Retinal pigment epithelial cell (primary cell): ENCODE measurements at regions not wholly inside any gene's neighbourhood (a gene's known extent, or its start where the extent isn't known, plus 50 kb on each side); places are given as distances from the start of the nearest gene placed in this dataset.

Experiments used
- DNase-seq: peaks from one replicate; pipeline ENCODE4 v3.0.0-alpha.2; 2010; ENCODE audit warnings: low read depth
- H3K4me3 ChIP-seq: 2 replicates; pipeline ENCODE4 v1.5.1; 2011; ENCODE audit warnings: mild to moderate bottlenecking, low read length, control low read depth, moderate library complexity
- CTCF ChIP-seq: conservative IDR thresholded peaks from 2 replicates; pipeline ENCODE4 v1.5.1; 2011; ENCODE audit warnings: low read depth, low read length, control low read depth, inconsistent platforms

- no peak overlapping the region for H3K4me3 ChIP-seq
- peak; percentile 34 for TF ChIP-seq CTCF
- no peak for DNase-seq
Measured at GRCh38 chr5:4941957-4942830, 197.9 kb upstream of the ADAMTS16 start.

GRCh38 chr5:4942831-4943178 lies 197.3 kb upstream of the ADAMTS16 start:
- no peak for DNase-seq
- no peak for TF ChIP-seq CTCF
- no peak overlapping the region for H3K4me3 ChIP-seq

DNA sequence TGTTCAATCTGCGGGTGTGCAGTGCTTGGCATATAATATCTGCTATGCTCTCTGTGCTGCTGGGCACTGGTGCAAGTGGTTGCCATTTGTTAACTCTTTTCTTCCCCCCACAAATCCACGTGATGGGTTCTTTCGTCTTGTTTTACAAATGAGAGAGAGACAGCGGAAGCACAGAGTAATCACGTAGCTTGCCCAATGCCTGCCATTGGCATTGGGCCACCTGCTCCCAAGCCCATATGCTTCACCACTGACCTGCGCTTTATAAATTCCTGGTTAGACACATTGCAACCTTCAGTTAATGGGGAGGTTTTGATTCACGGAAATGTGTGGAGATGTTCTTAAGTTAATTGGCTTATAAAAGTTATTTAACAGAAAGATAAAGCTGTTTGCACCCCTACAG lies 194.8 kb upstream of the ADAMTS16 start:
- TF ChIP-seq CTCF: no peak
- DNase-seq: no peak
- no peak overlapping the region for H3K4me3 ChIP-seq

DNA sequence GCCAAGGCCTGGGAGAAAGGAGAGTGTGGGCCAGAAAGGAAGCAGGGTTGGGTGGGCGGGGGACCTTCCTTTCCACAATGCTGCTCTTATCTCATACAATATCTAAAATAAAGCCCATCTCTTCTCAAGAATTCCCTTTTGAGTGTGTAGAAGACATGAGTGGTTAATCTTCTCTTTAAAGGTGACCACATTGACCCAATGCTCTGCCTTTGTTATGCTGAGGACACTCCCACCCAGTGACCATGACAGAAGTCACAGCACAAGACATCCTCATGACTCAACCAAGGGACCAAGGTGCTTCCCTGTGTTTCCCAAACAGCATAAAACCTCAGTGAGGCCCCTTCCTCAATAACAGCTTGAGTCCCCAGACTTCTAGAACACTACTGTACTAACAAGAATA lies 193.0 kb upstream of the ADAMTS16 start:
- TF ChIP-seq CTCF: no peak
- no peak overlapping the region for H3K4me3 ChIP-seq
- DNase-seq: no peak

GRCh38 chr5:4947893-4948536 lies 192.1 kb upstream of the ADAMTS16 start:
- DNase-seq: no peak
- no peak overlapping the region for H3K4me3 ChIP-seq
- no peak for TF ChIP-seq CTCF

DNA sequence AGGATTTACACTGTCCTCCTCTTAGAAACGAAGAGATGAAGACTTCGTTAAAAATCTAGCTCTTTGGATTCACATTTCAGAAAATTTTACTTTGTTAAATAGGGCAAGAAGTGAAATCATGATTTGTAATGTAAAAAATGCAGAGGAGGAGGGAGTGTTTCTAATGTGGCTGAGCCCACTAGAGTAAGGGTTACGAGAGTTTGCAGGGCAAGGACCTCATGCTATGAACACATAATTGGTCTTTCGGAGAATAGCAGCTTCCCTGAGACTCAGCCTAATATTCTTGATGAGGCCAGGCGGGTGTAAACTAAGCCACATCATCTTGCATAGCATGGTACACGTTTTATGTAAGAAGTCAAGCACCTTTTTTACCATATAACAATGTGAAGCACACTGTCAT lies 191.0 kb upstream of the ADAMTS16 start:
- no peak for TF ChIP-seq CTCF
- DNase-seq: no peak
- no peak overlapping the region for H3K4me3 ChIP-seq

DNA sequence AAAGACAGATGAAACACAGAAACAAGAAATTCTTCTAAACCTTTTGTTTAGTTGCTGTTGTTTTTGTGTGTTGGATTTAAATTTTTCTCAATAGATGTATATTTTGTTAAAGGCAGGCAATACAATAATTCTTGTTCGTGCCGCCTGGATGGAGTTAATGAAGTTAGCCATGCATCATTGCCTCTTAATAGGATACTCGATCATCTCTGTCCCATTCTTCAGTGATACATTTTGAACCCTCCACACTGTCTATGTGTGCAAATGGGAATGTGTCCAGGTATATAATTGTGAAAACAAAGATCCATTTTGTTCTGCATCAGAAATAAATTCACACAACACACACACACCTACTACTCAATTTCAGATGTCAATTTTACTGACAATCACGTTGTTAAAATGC lies 186.6 kb upstream of the ADAMTS16 start:
- no peak for TF ChIP-seq CTCF
- DNase-seq: no peak
- H3K4me3 ChIP-seq: no peak overlapping the region
